K562 (cell line): ENCODE measurements at regions not wholly inside any gene's neighbourhood (a gene's known extent, or its start where the extent isn't known, plus 50 kb on each side); places are given as distances from the start of the nearest gene placed in this dataset.

Experiments
- ATAC-seq: fragments of 200-7000 bp; cut with Tn5 transposase; 3 replicates; pipeline ENCODE4 v1.9.1; 2020; ENCODE audit warnings: moderate library complexity
- BruUV-seq: library from RNA; stranded (reverse); fragments of 400-500 nt; replicated peaks from 2 replicates; lab custom pipeline; 2021; lab: Mats Ljungman, UMichigan
- CTCF ChIA-PET: fragments of 300-600 bp; formaldehyde crosslinking; extraction: SDS; loops from one replicate; lab custom pipeline; 2021; ENCODE audit warnings: low intra/inter-chr PET ratio; lab: Yijun Ruan, JAX
- POLR2A ChIA-PET: fragments of 300-600, 350-650 bp; sonication (Branson Sonifier 250); formaldehyde crosslinking; extraction: SDS; loops from one replicate; lab custom pipeline; 2021; ENCODE audit warnings: antibody characterized with exemption, inconsistent platforms; lab: Yijun Ruan, JAX
- DNase-seq, 4 experiments: peaks; one replicate each; pipeline versions ENCODE4 v3.0.0 to v3.0.0-alpha.2; 2011 to 2018; ENCODE audit warnings: low spot score in 3 of 4, mixed read lengths in 3 of 4; ENCODE audit errors: extremely low read depth in 1 of 4
- FAIRE-seq: peaks from 2 replicates; lab custom pipeline; 2011; peaks lifted over from hg19 to GRCh38; lab: Jason Lieb, UNC
- H2AFZ ChIP-seq: 2 replicates; pipeline ENCODE4 v1.6.0; 2011; ENCODE audit warnings: low read depth, low read length, control low read depth, inconsistent platforms
- H3K27ac ChIP-seq: fragments of 200-600 bp; 3 replicates; pipeline ENCODE4 v1.8.0; 2011; ENCODE audit warnings: low read depth, mild to moderate bottlenecking, control low read depth, inconsistent platforms, low read length, moderate library complexity, mixed read lengths; ENCODE audit errors: extremely low read depth
- H3K27me3 ChIP-seq, 2 experiments: fragments of 300-600 bp in 1 of 2; 2 replicates in 1 of 2; 3 replicates in 1 of 2; pipeline versions ENCODE4 v1.6.0 to v1.8.0; 2011; ENCODE audit warnings: inconsistent platforms in 2 of 2, low read length in 2 of 2, mild to moderate bottlenecking in 1 of 2, mixed read lengths in 1 of 2, moderate library complexity in 1 of 2; ENCODE audit not compliant: control insufficient read depth in 2 of 2, insufficient read depth in 2 of 2
- H3K36me3 ChIP-seq: fragments of 300-600 bp; 3 replicates; pipeline ENCODE4 v1.8.0; 2011; ENCODE audit warnings: mild to moderate bottlenecking, low read length, inconsistent platforms; ENCODE audit not compliant: control insufficient read depth, insufficient read depth
- H3K4me1 ChIP-seq, 2 experiments: fragments of 200-600 bp in 1 of 2; replicated peaks in 1 of 2; 2 replicates in 1 of 2; 3 replicates in 1 of 2; pipeline versions ENCODE4 v1.5.1 to v1.8.0; 2011; ENCODE audit warnings: inconsistent platforms in 2 of 2, low read length in 2 of 2, mild to moderate bottlenecking in 1 of 2, mixed read lengths in 1 of 2, moderate library complexity in 1 of 2; ENCODE audit not compliant: control insufficient read depth in 2 of 2, insufficient read depth in 2 of 2
- H3K4me2 ChIP-seq: 2 replicates; pipeline ENCODE4 v1.6.1; 2011; ENCODE audit warnings: low read length, control low read depth, inconsistent platforms, mixed read lengths; ENCODE audit not compliant: insufficient read depth
- H3K4me3 ChIP-seq: fragments of 200-600 bp; sonication (generic), shearing (Covaris generic); 2 replicates; pipeline ENCODE4 v1.5.1; 2016; ENCODE audit warnings: control low read depth, inconsistent platforms
- H3K79me2 ChIP-seq: fragments of 200-600 bp; 3 replicates; pipeline ENCODE4 v1.8.0; 2011; ENCODE audit warnings: low read length, inconsistent platforms; ENCODE audit not compliant: control insufficient read depth, insufficient read depth
- H3K9ac ChIP-seq, 2 experiments: 2 replicates each; pipeline versions ENCODE4 v1.6.0 to v1.6.1; 2011; ENCODE audit warnings: low read depth in 2 of 2, low read length in 2 of 2, control low read depth in 1 of 2, inconsistent platforms in 1 of 2, mild to moderate bottlenecking in 1 of 2, mixed read lengths in 1 of 2; ENCODE audit not compliant: insufficient read depth in 1 of 2
- H3K9me1 ChIP-seq: one replicate; pipeline ENCODE4 v1.6.0; 2011; ENCODE audit warnings: inconsistent platforms, mild to moderate bottlenecking, low read length, moderate library complexity; ENCODE audit not compliant: control insufficient read depth, insufficient read depth
- H3K9me3 ChIP-seq: replicated peaks from 2 replicates; pipeline ENCODE4 v1.5.1; 2011; ENCODE audit warnings: low read depth, low read length, inconsistent platforms; ENCODE audit not compliant: control insufficient read depth, insufficient read depth
- H4K20me1 ChIP-seq: replicated peaks from 2 replicates; pipeline ENCODE4 v1.6.1; 2011; ENCODE audit warnings: low read length, inconsistent platforms, mixed read lengths; ENCODE audit not compliant: control insufficient read depth, insufficient read depth
- ARID2 ChIP-seq: fragments of 450-650 bp; IDR thresholded peaks from 2 replicates; pipeline ENCODE4 v1.6.1; 2017; ENCODE audit warnings: antibody characterized with exemption, mild to moderate bottlenecking
- FOXP1 ChIP-seq: sonication (generic); formaldehyde crosslinking; IDR thresholded peaks from 2 replicates; pipeline ENCODE4 v1.8.0; 2022; ENCODE audit warnings: mild to moderate bottlenecking, missing genetic modification reagents
- KAT7 ChIP-seq: sonication (generic); formaldehyde crosslinking; IDR thresholded peaks from 2 replicates; pipeline ENCODE4 v1.8.0; 2022; ENCODE audit warnings: missing genetic modification reagents, mild to moderate bottlenecking, borderline replicate concordance
- RBBP5 ChIP-seq: fragments of 200-600 bp; sonication (generic); IDR thresholded peaks from 2 replicates; pipeline ENCODE4 v1.6.1; 2012; ENCODE audit warnings: borderline replicate concordance, mild to moderate bottlenecking, low read length, control low read depth, inconsistent platforms; ENCODE audit not compliant: insufficient read depth, poor library complexity, severe bottlenecking
- WGBS: fragments of 100-300 bp; shearing (Covaris generic); methylation state at CpG from one replicate; pipeline ENCODE4 v1.1.6; 2016; ENCODE audit warnings: low coverage, mixed read lengths; ENCODE audit not compliant: insufficient coverage; ENCODE audit errors: missing lambda C conversion rate; 5-methylcytosine and 5-hydroxymethylcytosine counted together
- in situ Hi-C: fragments of 300-500 bp; cut with MboI; formaldehyde crosslinking; loops from 4 replicates; pipeline ENCODE4 v1.15.0; 2018; ENCODE audit warnings: inconsistent platforms, mixed read lengths
- intact Hi-C: fragments of 100-400 bp; cut with micrococcal nuclease; formaldehyde crosslinking; loops from 2 replicates; pipeline ENCODE4 v1.14.2; 2022
- TF ChIP-seq, protein P1 (sequence below): fragments of 450-650 bp; IDR thresholded peaks from 2 replicates; pipeline ENCODE4 v1.6.1; 2018; ENCODE audit warnings: mild to moderate bottlenecking, low read depth; ENCODE audit not compliant: partially characterized antibody
- TF ChIP-seq, protein P2 (sequence below), 2 experiments: fragments of 450-650 bp in 1 of 2; sonication (generic) in 1 of 2; formaldehyde crosslinking; conservative IDR thresholded peaks; 2 replicates each; pipeline versions ENCODE4 v1.4.0 to v1.8.1; 2020 to 2022; ENCODE audit warnings: mild to moderate bottlenecking in 1 of 2, missing genetic modification reagents in 1 of 2

DNA sequence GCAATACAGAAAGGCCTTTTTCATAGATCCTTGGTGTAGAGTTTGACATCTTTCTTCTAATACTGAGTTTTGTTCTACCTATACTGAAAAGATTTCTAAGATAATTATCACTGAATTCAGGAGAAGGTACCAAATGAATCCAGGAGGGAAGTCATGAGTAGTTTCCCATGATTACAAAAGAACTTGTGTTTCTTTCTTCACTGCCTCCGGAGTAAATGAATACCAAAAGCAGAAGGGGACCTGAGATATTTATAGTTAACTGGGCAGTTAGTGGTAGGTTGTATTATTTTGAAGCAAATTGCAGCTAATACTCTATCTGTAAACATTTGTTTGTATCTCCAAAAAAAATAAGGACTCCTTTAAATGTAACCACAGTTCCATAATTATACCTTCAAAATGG is 175.4 kb downstream of the SUCNR1 start:
- intact Hi-C loops, result no loop called here
- no peaks in the 10 kb centered on the region for H3K9me3 ChIP-seq
- POLR2A ChIA-PET, result no interaction called here
- H3K36me3 ChIP-seq, result no peaks in the 10 kb centered on the region
- H3K4me2 ChIP-seq, result no peak overlapping the region
- H4K20me1 ChIP-seq, result no peaks in the 10 kb centered on the region
- CTCF ChIA-PET, result no interaction called here
- no peak overlapping the region for H3K4me3 ChIP-seq
- no peaks in the 10 kb centered on the region for H3K79me2 ChIP-seq
- DNase-seq (no peak), ATAC-seq (no peak), FAIRE-seq (no peak)
- H2AFZ ChIP-seq, result no peak overlapping the region
- WGBS, result 0% methylated on average over 1 of the region's 1 CpG
- H3K27ac ChIP-seq, result no peak overlapping the region
- H3K9me1 ChIP-seq, result no peaks in the 10 kb centered on the region
- BruUV-seq, result no TSS peak
- in situ Hi-C loops, result no loop called here
- TF ChIP-seq FOXP1 (CRISPR knock-in tag) (no peak), KAT7 (CRISPR knock-in tag) (no peak), RBBP5 (no peak), ARID2 (no peak)
- TF ChIP-seq, protein P1, sequence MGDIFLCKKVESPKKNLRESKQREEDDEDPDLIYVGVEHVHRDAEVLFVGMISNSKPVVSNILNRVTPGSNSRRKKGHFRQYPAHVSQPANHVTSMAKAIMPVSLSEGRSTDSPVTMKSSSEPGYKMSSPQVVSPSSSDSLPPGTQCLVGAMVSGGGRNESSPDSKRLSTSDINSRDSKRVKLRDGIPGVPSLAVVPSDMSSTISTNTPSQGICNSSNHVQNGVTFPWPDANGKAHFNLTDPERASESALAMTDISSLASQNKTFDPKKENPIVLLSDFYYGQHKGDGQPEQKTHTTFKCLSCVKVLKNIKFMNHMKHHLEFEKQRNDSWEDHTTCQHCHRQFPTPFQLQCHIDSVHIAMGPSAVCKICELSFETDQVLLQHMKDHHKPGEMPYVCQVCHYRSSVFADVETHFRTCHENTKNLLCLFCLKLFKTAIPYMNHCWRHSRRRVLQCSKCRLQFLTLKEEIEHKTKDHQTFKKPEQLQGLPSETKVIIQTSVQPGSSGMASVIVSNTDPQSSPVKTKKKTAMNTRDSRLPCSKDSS, result no peak
- TF ChIP-seq, protein P2, sequence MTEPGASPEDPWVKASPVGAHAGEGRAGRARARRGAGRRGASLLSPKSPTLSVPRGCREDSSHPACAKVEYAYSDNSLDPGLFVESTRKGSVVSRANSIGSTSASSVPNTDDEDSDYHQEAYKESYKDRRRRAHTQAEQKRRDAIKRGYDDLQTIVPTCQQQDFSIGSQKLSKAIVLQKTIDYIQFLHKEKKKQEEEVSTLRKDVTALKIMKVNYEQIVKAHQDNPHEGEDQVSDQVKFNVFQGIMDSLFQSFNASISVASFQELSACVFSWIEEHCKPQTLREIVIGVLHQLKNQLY (CRISPR knock-in tag; conservative IDR thresholded peaks at IDR 0.05), result no peak
- no peaks in the 10 kb centered on the region for H3K27me3 ChIP-seq
- H3K9ac ChIP-seq, result no peak overlapping the region
- H3K4me1 ChIP-seq, result peaks cover 0 to 9% of the 10 kb centered on the region in 2 experiments; a peak in 3 of 5 replicates
